ENCODE measurements at regions not wholly inside any gene's neighbourhood (a gene's known extent, or its start where the extent isn't known, plus 50 kb on each side); places are given as distances from the start of the nearest gene placed in this dataset.

DNA sequence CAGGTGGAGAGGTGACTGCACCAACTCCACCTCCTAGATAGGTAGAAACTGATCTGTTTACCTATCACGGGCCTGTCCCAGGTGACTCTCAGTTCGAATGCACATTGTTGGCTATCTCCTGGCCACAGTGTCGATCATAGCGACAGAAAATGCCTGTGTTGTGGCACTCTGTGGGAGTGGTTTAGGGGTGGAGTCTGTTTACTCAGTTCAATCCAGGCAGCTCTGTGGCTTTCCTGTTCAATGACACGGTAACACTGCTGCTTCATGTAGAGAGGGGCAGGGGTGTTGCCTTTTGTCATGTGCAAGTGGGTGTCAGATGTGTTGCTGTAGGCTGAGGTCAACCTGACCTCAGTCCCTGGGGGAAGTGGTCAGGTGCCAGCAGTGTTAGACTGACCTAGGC, 1602.4 kb downstream of the TECRL start:
- no peak for TF ChIP-seq CTCF (IDR thresholded peaks at IDR 0.05)
- no peak for DNase-seq (ENCODE audit: low spot score)
- Histone ChIP-seq H3K4me3 (no peak overlapping the region), H3K27ac (no peak overlapping the region)

GRCh38 chr4:62804075-62804474, 1603.9 kb downstream of the ADGRL3 start:
- no peak for TF ChIP-seq CTCF (IDR thresholded peaks at IDR 0.05)
- Histone ChIP-seq H3K4me3 (no peak overlapping the region), H3K27ac (no peak overlapping the region)
- DNase-seq (ENCODE audit: low spot score): no peak

DNA sequence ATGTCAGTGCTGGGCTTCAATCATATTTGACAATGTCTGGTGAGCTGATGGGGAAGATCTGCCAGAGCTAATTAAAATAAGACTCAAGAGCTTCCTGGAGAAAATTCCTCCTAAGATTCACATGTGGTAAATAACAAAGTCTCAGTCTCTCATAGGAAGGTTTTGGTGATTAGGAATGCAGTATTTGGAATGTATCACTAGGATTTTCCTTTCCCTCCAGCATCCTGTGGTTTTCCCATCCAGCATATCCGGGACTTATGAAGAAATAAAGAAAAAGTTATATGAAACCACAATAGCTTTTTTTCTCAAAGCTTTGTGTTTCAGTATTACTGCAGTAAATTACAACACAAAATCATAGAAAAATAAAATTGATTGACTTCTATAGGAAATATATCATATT, 1597.1 kb downstream of the ADGRL3 start:
- Histone ChIP-seq H3K27ac (no peak overlapping the region), H3K4me3 (no peak overlapping the region)
- DNase-seq (ENCODE audit: low spot score): no peak
- TF ChIP-seq CTCF (IDR thresholded peaks at IDR 0.05): no peak

GRCh38 chr4:62791386-62791785, 1591.3 kb downstream of the ADGRL3 start:
- no peak for DNase-seq (ENCODE audit: low spot score)
- H3K27ac ChIP-seq: no peak overlapping the region
- TF ChIP-seq CTCF (IDR thresholded peaks at IDR 0.05): no peak

GRCh38 chr4:62771983-62772557, 1571.9 kb downstream of the ADGRL3 start:
- TF ChIP-seq CTCF (IDR thresholded peaks at IDR 0.05): no peak
- H3K27ac ChIP-seq: no peak overlapping the region
- H3K4me3 ChIP-seq: no peak overlapping the region
- no peak for DNase-seq (ENCODE audit: low spot score)

More at GRCh38 chr4:62791386-62791785, 1591.3 kb downstream of the ADGRL3 start:
- no peak overlapping the region for H3K4me3 ChIP-seq

DNA sequence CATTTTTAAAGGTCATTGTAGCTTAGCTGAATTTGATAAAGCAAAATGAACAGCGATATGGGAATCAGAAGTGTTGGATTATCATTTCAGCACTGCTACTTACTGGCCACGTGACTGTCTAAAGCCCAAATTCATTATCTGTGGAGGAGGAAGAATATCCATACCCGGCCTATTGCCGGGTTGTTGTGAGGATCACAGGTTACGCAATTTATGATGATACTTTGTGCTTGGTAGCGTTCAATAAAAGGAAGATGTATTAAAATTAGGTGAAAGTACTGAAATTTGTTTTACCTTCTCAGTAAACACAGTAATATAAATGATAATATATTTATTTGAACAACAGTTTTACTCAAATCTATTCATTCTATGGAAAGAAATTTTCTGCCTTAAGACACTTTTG, 1540.2 kb downstream of the ADGRL3 start:
- Histone ChIP-seq H3K27ac (no peak overlapping the region), H3K4me3 (no peak overlapping the region)
- DNase-seq (ENCODE audit: low spot score): no peak
- no peak for TF ChIP-seq CTCF (IDR thresholded peaks at IDR 0.05)

DNA sequence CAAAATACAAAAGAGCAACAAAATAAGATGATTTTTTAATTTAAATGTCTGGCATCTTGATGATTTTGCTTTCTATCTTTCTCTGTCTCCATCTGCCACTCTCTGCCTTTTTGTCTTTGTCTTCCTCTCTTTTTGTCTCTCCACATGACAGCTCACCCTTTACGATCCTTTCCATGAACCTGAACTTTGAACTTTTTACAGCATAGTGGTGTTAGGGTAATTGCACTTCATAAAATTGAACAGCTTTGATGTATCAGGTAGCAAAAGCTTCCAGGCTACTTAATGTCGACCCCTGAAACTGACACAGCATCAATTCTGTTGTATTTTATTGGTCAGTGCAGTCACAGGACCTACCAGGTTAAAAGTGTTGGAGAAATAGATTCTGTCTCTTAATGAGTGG, 1517.0 kb downstream of the ADGRL3 start:
- no peak for DNase-seq (ENCODE audit: low spot score)
- no peak overlapping the region for H3K4me3 ChIP-seq
- no peak for TF ChIP-seq CTCF (IDR thresholded peaks at IDR 0.05)
- H3K27ac ChIP-seq: no peak overlapping the region
